Esophagus squamous epithelium (tissue), 5 donors: ENCODE measurements at regions not wholly inside any gene's neighbourhood (a gene's known extent, or its start where the extent isn't known, plus 50 kb on each side); places are given as distances from the start of the nearest gene placed in this dataset.

Experiments used
- DNase-seq: peaks from one replicate; lab custom pipeline; 2025; lab: John Stamatoyannopoulos, UW
- H3K27ac ChIP-seq, 4 donors: fragments of 200-600 bp; sonication (generic); one replicate each; pipeline ENCODE4 v1.5.1; 2016 to 2019; ENCODE audit warnings: mild to moderate bottlenecking in 1 of 4
- H3K27me3 ChIP-seq, 4 donors: fragments of 200-600 bp; sonication (generic); 1 replicate in 3 of 4; 2 replicates in 1 of 4; pipeline versions ENCODE4 v1.5.1 to v1.6.0; 2017 to 2021; ENCODE audit warnings: antibody characterized with exemption in 1 of 4
- H3K36me3 ChIP-seq, 3 donors: fragments of 200-600 bp; sonication (generic); one replicate each; pipeline ENCODE4 v1.5.1; 2016 to 2019
- H3K4me1 ChIP-seq, 3 donors: fragments of 200-600 bp; sonication (generic); one replicate each; pipeline ENCODE4 v1.5.1; 2017 to 2019
- H3K4me3 ChIP-seq, 4 donors: fragments of 200-600 bp; sonication (generic); 1 replicate in 3 of 4; 2 replicates in 1 of 4; pipeline ENCODE4 v1.5.1; 2016 to 2019; ENCODE audit warnings: mild to moderate bottlenecking in 2 of 4, moderate library complexity in 1 of 4
- H3K9me3 ChIP-seq, 3 donors: fragments of 200-600 bp; sonication (generic); one replicate each; pipeline ENCODE4 v1.5.1; 2016 to 2019
- CTCF ChIP-seq, 6 experiments: fragments of 450-650 bp in 4 of 6; fragments of 200-600 bp in 2 of 6; sonication (generic) in 2 of 6; IDR thresholded peaks; one replicate each; pipeline ENCODE4 v1.5.1; 2016 to 2019; ENCODE audit warnings: antibody characterized with exemption in 6 of 6, mild to moderate bottlenecking in 4 of 6, moderate library complexity in 4 of 6
- POLR2A ChIP-seq, 4 donors: fragments of 450-650 bp; IDR thresholded peaks; one replicate each; pipeline ENCODE4 v1.6.1; 2017; ENCODE audit warnings: antibody characterized with exemption in 4 of 4, mild to moderate bottlenecking in 4 of 4, moderate library complexity in 3 of 4
- WGBS, 2 donors: methylation state at CpG; one replicate each; pipeline ENCODE4 v1.1.5; 2018; 5-methylcytosine and 5-hydroxymethylcytosine counted together
- intact Hi-C: fragments of 100-400 bp; cut with DNase I; formaldehyde crosslinking; loops from one replicate; pipeline ENCODE4 v1.15.0; 2022
- donor health status: DM: yes; HTN: yes; CAD: no.

DNA sequence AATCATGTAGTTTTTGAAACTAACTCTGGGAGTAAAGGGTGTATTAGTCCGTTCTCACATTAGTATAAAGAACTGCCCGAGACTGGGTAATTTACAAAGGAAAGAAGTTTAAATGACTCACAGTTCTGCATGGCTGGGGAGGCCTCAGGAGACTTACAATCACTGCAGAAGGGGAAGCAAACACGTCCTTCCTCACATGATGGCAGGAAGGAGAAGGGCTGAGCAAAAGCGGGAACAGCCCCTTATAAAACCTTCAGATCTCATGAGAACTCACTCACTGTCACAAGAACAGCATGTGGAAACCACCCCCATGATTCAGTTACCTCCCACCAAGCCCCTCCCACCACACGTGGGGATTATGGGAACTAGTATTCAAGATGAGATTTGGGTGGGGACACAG lies 256.5 kb upstream of the TNRC6C start:
- no peak for TF ChIP-seq POLR2A (IDR thresholded peaks at IDR 0.05)
- TF ChIP-seq CTCF (IDR thresholded peaks at IDR 0.05): no peak
- H3K27ac ChIP-seq: no peak overlapping the region
- H3K36me3 ChIP-seq: no peaks in the 10 kb centered on the region
- peaks cover 0 to under 1% (median 0%) of the 10 kb centered on the region in 3 donors for H3K4me1 ChIP-seq
- H3K9me3 ChIP-seq: peaks cover 0 to 21% (median 20%) of the 10 kb centered on the region in 3 donors
- intact Hi-C loops: no loop called here
- peaks cover 0 to 40% (median 0%) of the 10 kb centered on the region in 4 donors for H3K27me3 ChIP-seq
- 52 to 56% methylated on average over 4 to 5 of the region's 5 CpGs for WGBS, 2 donors
- H3K4me3 ChIP-seq: no peak overlapping the region
- DNase-seq: no peak

GRCh38 chr17:77704048-77704815 lies 254.3 kb upstream of the TNRC6C start:
- 60 to 62% methylated on average over 4 of the region's 4 CpGs for WGBS, 2 donors
- intact Hi-C loops: no loop called here

GRCh38 chr17:77706938-77707337 lies 251.6 kb upstream of the TNRC6C start:
- Histone ChIP-seq H3K4me3 (no peak overlapping the region), H3K36me3 (no peaks in the 10 kb centered on the region), H3K9me3 (peaks cover 0 to 21% (median 20%) of the 10 kb centered on the region in 3 donors), H3K27me3 (peaks cover 0 to 17% (median 0%) of the 10 kb centered on the region in 4 donors), H3K4me1 (no peaks in the 10 kb centered on the region), H3K27ac (no peak overlapping the region)
- DNase-seq: no peak
- intact Hi-C loops: no loop called here
- no peak for TF ChIP-seq POLR2A (IDR thresholded peaks at IDR 0.05)
- TF ChIP-seq CTCF (IDR thresholded peaks at IDR 0.05): no peak
- 61 to 67% methylated on average over 2 to 6 of the region's 6 CpGs for WGBS, 2 donors

More at GRCh38 chr17:77704048-77704815, 254.3 kb upstream of the TNRC6C start:
- Histone ChIP-seq H3K36me3 (no peaks in the 10 kb centered on the region), H3K4me1 (no peaks in the 10 kb centered on the region), H3K4me3 (no peak overlapping the region), H3K9me3 (peaks cover 0 to 21% (median 20%) of the 10 kb centered on the region in 3 donors), H3K27ac (no peak overlapping the region), H3K27me3 (peaks cover 0 to 26% (median 0%) of the 10 kb centered on the region in 4 donors)
- DNase-seq: no peak
- TF ChIP-seq CTCF (IDR thresholded peaks at IDR 0.05): no peak
- no peak for TF ChIP-seq POLR2A (IDR thresholded peaks at IDR 0.05)

DNA sequence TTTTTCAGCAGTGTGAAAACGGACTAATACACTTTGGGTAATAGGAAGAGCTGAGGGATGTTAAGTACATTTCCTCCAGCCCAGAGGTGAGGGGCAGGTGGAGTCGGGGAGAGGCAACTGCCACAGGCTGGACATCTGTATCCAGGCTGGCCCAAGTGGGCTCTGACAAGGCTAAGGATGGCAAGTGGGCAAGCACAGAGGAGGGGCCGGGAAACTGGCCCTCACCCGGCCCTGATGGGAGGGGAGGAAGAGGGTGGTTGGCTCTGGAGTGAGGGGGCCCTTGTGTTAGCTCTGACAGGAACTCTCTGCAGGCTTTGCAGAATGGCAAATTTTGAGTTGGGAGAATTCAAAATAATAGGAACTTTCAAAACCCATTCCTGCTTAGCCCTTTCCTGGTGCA lies 251.0 kb upstream of the TNRC6C start:
- Histone ChIP-seq H3K4me3 (no peak overlapping the region), H3K36me3 (no peaks in the 10 kb centered on the region), H3K4me1 (no peaks in the 10 kb centered on the region), H3K27ac (no peak overlapping the region), H3K27me3 (peaks cover 0 to 17% (median 0%) of the 10 kb centered on the region in 4 donors), H3K9me3 (peaks cover 0 to 21% (median 20%) of the 10 kb centered on the region in 3 donors)
- WGBS, 2 donors: 68 to 79% methylated on average over 4 of the region's 4 CpGs
- intact Hi-C loops: no loop called here
- no peak for DNase-seq
- TF ChIP-seq POLR2A (IDR thresholded peaks at IDR 0.05) (no peak), CTCF (IDR thresholded peaks at IDR 0.05) (no peak)

GRCh38 chr17:77708049-77708448 lies 250.5 kb upstream of the TNRC6C start:
- DNase-seq: no peak
- peaks cover 0 to 21% (median 20%) of the 10 kb centered on the region in 3 donors for H3K9me3 ChIP-seq
- no peak overlapping the region for H3K27ac ChIP-seq
- no peaks in the 10 kb centered on the region for H3K4me1 ChIP-seq
- peaks cover 0 to 17% (median 0%) of the 10 kb centered on the region in 4 donors for H3K27me3 ChIP-seq
- no peak overlapping the region for H3K4me3 ChIP-seq
- TF ChIP-seq POLR2A (IDR thresholded peaks at IDR 0.05) (no peak), CTCF (IDR thresholded peaks at IDR 0.05) (no peak)
- H3K36me3 ChIP-seq: no peaks in the 10 kb centered on the region
- 84 to 89% methylated on average over 4 of the region's 4 CpGs for WGBS, 2 donors
- intact Hi-C loops: no loop called here
